HG02943 (cell line): ENCODE measurements at regions not wholly inside any gene's neighbourhood (a gene's known extent, or its start where the extent isn't known, plus 50 kb on each side); places are given as distances from the start of the nearest gene placed in this dataset.

Experiments
- ATAC-seq: cut with Tn5 transposase; IDR thresholded peaks from one replicate; pipeline ENCODE4 v1.9.1; 2021; ENCODE audit warnings: mild to moderate bottlenecking, low read depth, moderate library complexity; ENCODE audit not compliant: unreplicated experiment

DNA sequence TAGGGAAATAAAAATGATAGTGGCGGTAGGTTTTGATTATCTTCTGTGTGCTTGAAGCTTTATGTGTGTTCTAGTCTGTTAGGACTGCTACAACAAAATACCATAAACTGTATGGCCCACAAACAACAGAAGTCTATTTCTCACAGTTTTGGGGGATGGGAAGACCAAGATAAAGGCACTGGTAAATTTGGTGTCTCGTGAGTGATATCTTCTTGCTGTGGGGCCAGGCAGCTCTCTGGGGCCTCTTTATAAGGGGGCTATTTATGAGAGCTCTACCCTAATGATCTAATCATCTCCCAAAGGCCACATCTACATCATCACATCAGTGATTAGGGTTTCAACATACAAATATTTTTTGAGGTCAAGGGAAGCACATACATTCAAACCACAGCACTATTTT lies 86.8 kb upstream of the SPHKAP start:
- no peak for ATAC-seq

DNA sequence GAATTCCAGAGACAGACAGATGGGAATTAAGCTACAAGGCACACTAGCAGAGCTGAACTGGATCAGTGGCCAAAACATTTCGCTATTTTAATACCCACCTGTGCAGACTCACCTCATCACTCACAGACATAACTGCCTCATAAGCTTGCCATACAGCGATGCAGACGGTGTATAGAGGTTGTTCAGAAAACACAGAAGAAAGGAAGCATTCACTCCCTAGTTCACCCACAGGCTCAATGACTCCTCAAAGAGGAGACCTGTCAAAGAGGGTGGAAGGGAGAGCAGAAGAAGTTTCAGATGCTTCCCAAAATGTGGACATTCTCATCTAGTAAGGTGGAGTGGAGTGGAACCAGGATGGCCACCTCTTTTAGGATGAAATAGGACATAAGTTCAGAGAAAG lies 81.7 kb upstream of the SPHKAP start:
- no peak for ATAC-seq

DNA sequence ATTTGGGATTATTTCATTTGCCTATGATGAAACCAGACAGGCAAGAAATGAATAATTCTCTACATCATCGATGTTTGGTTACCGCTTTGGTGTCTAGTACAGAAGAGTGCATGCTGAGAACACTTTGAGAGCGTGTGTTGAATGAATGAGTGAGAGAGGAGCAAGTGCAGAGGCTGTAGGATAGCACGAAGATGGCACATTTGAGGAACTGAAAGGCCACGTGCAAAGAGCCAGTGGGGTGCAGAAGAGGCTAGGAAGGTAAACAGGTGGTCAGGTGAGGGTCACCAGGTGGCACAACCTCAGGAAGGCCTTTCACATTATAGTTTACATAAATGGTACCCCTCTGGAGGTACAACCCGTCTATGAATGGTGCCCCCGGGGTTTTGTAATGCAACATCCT lies 80.1 kb upstream of the SPHKAP start:
- ATAC-seq = no peak

DNA sequence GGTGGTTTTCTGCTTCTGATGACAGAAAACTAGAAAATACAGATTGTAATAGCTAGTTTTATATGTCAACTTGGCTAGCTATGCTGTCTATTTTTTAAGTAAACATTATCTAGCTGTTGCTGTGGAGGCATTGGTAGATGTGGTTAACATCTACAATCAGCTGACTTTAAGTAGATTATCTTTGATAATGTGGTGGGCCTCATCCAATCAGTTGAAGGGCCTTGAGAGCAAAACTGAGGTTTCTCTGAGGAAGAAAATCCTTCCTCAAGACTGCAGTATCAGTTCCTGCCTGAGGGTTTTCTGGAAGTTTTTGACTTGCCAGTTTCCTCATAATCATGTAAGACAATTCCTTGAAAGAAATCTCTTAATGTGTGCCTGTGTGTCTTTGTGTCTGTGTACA lies 75.9 kb upstream of the SPHKAP start:
- no peak for ATAC-seq

DNA sequence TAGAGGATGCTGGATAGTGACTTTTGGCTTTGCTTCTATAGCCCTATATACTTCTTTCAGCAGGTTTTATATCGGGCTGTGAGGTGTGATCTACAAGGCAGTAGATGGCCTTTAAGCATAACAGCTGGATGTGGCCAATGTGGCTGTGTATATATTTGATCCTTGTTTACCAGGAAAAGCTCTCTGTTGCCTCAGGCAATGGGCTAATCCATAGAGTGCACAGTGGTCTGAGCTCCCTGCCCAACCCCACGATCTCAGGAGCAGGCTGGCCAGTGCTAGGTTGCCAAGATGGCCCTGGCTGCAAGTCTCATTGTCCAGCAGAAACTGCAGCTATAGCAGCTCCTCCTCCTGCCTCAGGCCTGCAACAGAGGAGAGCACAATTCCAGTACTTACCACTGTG lies 72.3 kb upstream of the SPHKAP start:
- no peak for ATAC-seq

DNA sequence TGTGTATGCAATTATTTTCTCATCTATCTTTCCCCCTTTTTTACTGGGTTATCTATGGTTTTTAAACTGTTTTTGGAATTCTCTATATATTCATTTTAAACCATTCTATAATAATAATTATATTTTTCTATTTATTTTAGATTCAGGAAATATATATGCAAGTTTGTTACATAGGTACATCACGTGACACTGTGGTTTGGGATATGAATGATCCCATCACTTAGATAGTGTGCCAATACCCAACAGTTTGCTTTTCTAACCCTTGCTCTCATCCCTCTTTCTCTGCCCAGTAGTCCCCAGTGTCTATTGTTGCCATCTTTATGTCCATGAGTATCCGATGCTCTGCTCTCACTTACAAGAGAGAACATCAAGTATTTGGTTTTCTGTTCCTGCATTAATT lies 65.8 kb upstream of the SPHKAP start:
- ATAC-seq = no peak

DNA sequence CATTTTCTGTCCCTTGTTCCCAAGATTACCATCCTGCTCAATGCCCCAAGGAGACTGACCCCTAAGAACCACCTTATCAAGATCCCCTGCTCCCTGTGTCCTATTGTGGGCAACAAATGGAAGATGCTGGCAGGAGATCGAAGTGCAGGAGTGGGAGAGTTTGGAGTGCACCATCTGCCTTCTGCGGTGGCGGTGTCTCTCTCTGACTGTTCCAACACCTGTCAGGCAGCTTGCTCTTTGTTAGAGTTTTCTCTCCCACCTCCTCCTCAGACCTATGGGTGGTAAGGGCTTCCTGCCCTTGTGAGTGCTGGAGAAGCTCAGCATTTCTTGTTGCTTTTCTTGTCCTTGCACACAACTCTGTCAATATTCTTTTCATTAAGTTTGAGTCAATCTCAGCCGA lies 64.1 kb upstream of the SPHKAP start:
- ATAC-seq = no peak

DNA sequence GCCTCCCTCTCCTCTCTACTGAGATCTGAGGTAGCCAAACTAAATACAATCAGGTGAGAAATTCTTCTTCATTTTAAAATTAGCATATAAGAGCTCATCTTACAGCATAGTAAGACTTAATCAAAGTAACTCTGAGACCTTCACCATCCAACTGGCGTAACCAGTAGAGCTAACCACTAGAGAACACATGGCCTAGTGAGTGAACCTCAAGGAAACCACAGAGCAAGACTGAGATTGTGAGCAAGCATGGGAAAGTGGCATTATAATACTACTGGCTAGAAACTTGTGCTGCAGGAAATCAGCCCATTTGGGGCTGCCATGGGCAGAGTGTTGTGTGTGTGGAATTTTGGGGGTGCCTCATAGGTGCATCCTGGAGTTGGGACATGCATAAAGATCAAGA lies 61.1 kb upstream of the SPHKAP start:
- ATAC-seq = no peak

DNA sequence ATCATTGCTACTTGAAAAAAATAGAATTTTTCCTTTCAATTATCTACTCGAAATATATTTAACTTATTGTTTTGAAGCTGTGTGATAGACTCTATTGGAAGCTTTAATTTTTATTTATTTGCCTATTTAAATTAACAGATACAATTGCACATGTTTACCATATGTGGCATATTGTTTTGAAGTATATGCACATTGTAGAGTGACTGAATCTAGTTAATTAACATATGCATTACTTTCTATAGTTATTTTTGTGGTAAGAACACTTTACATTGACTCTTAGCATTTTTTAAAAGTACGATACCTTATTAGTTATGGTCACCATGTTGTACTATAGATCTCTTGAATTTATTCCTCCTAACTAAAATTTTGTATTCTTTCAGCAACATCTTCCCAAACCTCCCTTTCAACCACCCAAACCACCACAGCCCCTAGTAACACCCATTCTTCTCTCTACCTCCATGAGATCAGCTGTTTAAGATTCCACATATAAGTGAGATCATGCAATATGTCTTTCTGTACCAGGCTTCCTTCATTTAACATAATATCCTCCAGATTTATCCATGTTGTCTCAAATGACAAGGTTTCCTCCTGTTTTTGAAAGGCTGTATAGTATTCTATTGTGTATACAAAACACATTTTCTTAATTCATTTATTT lies 58.5 kb upstream of the SPHKAP start:
- no peak for ATAC-seq

DNA sequence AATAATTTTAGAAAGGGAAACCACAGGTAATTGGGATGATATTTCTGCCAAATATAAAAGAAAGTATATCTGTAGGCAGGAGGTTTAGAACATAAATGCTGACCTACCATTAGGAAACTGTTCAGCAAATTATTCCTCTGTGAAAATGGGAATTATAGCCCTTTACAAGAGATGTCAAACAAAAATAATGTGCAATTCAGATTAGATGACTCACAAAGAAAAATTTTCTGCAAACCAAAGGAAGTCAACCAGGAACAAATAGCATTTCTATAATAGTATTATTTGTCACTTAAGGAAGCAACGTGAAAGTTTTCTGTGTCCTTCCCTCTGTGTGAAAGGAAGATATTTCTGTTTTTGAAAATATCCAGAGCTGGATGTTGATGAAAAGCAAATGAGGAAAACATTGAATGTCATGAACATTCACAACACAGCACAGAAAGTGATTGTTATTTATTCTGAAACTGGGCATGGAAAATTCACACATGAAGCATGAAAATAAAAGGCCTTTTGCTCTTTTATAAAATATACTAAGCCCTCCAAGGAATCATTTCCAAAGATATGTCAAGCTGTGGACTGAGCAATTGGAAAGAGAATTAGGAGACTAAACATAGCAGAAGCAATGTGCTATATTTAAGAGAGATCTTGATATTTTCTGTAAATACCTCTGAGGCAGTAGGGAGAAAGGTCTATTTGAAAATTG lies 57.9 kb upstream of the SPHKAP start:
- ATAC-seq = no peak
